Sigmoid colon (tissue), 4 donors: ENCODE measurements at regions not wholly inside any gene's neighbourhood (a gene's known extent, or its start where the extent isn't known, plus 50 kb on each side); places are given as distances from the start of the nearest gene placed in this dataset.
"Not testable (repeated sequence)": the region's sequence is repeated elsewhere in the genome, so short reads cannot be mapped to it uniquely, and the experiment has no call there.

ENCODE experiments used
- EP300 ChIP-seq, 4 donors: sonication (generic); formaldehyde crosslinking; IDR thresholded peaks; one replicate each; pipeline ENCODE4 v1.6.1; 2017; ENCODE audit warnings: antibody characterized with exemption in 4 of 4
- POLR2A ChIP-seq, 2 donors: fragments of 450-650 bp; IDR thresholded peaks; one replicate each; pipeline ENCODE4 v1.6.1; 2016; ENCODE audit warnings: antibody characterized with exemption in 2 of 2, mild to moderate bottlenecking in 2 of 2, moderate library complexity in 2 of 2
- POLR2AphosphoS5 ChIP-seq, 4 donors: sonication (generic); formaldehyde crosslinking; IDR thresholded peaks; one replicate each; pipeline ENCODE4 v1.6.1; 2017; ENCODE audit warnings: antibody characterized with exemption in 4 of 4
- TF ChIP-seq, protein P1 (sequence below), 4 experiments: fragments of 450-650 bp in 3 of 4; fragments of 200-600 bp in 1 of 4; IDR thresholded peaks; one replicate each; pipeline ENCODE4 v1.5.1; 2016 to 2019; ENCODE audit warnings: antibody characterized with exemption in 4 of 4, mild to moderate bottlenecking in 3 of 4, moderate library complexity in 2 of 4

DNA sequence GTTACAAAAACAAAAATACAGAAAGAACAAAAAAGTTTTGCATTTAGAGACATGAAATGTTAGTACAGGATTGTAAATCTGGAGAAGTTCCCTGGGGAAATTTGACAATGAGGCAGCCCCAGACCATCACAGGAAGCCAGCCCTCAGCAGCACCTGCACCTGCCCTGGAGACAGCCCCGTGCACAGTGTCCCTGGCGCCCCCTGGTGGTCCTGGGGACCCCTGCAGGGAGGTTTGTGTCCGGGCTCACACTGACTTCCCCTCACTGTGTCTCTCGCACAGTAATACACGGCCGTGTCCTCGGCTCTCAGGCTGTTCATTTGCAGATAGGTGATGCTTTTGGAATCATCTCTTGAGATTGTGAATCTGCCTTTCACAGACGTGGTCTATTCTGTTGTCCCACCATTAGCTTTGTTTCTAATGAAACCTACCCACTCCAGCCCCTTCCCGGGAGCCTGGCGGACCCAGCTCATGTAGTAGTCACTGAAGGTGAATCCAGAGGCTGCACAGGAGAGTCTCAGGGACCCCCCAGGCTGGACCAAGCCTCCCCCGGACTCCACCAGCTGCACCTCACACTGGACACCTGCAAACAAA is 1248.6 kb downstream of the TMEM121 start:
- not testable (repeated sequence) for TF ChIP-seq POLR2AphosphoS5, POLR2A, EP300 (IDR thresholded peaks at IDR 0.05)
- TF ChIP-seq, protein P1, sequence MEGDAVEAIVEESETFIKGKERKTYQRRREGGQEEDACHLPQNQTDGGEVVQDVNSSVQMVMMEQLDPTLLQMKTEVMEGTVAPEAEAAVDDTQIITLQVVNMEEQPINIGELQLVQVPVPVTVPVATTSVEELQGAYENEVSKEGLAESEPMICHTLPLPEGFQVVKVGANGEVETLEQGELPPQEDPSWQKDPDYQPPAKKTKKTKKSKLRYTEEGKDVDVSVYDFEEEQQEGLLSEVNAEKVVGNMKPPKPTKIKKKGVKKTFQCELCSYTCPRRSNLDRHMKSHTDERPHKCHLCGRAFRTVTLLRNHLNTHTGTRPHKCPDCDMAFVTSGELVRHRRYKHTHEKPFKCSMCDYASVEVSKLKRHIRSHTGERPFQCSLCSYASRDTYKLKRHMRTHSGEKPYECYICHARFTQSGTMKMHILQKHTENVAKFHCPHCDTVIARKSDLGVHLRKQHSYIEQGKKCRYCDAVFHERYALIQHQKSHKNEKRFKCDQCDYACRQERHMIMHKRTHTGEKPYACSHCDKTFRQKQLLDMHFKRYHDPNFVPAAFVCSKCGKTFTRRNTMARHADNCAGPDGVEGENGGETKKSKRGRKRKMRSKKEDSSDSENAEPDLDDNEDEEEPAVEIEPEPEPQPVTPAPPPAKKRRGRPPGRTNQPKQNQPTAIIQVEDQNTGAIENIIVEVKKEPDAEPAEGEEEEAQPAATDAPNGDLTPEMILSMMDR (IDR thresholded peaks at IDR 0.05): not testable (repeated sequence)
